HG02763 (cell line): ENCODE measurements at regions not wholly inside any gene's neighbourhood (a gene's known extent, or its start where the extent isn't known, plus 50 kb on each side); places are given as distances from the start of the nearest gene placed in this dataset.
"Not testable (repeated sequence)": the region's sequence is repeated elsewhere in the genome, so short reads cannot be mapped to it uniquely, and the experiment has no call there.

ENCODE experiments used
- ATAC-seq: cut with Tn5 transposase; IDR thresholded peaks from one replicate; pipeline ENCODE4 v1.9.1; 2021; ENCODE audit warnings: mild to moderate bottlenecking, moderate library complexity; ENCODE audit not compliant: unreplicated experiment

DNA sequence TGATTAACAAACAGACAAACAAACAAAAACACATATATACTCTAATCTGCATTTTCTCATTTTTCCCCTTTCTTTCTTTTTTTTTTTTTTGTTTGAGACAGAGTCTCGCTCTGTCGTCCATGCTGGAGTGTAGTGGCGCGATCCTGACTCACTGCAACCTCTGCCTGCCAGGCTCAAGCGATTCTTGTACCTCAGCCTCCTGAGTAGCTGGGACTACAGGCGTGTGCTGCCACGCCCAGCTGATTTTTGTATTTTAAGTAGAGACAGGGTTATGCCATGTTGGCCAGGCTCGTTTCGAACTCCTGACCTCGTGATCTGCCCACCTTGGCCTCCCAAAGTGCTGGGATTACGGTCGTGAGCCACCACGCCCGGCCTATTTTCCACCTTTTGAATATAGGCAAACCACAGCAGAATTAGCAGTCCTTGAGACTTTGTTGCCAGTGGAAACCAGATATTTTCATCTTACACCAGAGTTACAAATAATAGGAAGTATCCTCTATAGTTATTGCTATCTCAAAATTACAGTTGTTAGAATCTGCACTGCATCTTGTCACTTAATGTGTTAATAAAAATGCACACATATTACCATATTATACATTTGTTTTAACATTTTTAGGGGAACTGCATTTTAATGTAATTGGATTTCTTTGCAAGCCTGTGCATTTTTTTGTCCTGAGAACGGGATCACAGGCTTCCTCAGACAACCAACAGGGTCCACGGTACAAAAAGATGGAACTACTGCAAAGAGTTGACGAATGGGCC is 208.2 kb upstream of the ZNF217 start:
- no peak for ATAC-seq

DNA sequence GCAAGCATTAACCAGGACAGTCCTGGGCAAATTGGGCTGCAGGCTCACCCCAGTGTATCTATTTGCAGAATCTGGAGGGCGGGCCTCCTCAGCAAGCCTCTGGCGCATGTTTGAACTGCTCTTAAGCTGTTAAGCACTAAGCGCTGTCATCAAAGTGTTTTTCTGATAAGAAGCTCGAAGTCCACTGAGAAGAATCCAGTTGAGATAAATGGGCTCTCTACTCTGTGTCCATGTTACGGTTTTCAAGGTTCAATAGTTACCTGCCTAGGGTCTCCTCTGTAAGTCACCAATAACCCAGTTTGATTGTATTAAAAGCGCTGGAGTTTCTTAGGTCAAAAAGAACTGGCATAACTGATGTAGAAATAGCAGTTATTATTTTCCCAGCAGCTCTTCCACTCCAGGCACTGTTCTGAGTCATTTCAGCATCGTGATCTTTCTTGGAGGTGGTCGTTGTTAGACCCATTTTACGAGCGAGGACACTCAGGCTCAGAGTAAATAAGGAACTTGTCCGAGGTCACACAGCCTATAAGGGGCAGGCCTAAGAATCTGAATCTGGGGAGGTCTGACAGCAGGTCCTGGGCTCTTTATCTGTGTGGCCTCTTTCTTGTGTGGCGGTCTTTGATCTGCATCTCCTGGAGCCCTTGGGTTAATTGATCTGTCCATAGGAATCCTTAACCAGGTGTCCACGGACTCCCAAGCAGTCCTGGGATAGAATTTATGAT is 207.4 kb upstream of the ZNF217 start:
- ATAC-seq = no peak

DNA sequence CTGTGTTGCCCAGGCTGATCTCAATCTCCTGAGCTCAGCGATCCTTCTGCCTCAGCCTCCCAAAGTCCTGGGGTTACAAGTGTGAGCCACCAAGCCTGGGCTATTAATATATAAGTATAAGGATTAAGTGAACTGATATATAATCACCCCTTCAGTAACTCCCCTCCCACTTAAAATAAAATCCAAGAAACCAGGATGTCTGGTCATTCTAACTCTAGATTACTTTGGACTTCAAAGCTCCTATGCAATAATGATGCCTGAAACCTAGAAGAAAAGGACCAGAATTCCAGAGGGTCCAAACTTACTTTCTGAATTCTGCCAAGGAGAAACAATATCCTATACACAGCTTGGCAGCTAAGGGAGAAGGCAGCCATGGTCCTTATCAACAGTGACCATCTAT is 206.8 kb upstream of the ZNF217 start:
- no peak for ATAC-seq

DNA sequence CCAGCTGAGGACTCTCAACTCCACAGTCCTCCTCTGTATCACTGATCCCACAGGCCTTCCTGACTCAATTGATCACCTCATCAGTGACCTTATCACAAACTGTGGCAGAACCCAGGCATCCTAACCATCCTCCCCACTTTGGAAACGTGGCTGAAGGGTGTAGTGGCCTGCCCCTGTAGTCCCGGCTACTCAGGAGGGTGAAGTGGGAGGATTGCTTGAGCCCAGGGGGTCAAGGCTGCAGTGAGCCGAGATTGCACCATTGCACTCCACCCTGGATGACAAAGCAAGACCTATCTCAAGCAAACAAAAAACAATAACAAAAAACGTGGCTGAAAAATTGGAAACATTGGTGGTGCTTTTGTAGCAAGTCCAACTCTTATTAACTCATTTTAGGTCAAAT is 203.4 kb upstream of the ZNF217 start:
- ATAC-seq = no peak

DNA sequence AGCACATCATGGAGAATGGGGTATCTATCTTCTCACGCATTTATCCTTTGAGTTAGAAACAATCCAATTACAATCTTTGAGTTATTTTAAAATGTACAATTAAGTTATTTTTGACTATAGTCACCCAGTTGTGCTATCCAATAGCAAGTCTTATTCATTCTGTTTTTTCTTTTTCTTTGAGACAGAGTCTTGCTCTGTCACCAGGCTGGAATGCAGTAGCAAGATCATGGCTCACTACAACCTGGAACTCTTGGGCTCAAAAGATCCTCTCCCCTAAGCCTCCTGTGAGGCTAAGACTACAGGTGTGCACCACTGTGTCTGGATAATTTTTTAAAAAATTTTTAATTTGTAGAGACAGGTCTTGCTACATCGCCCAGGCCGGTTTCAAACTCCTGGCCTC is 201.5 kb upstream of the ZNF217 start:
- ATAC-seq = no peak

DNA sequence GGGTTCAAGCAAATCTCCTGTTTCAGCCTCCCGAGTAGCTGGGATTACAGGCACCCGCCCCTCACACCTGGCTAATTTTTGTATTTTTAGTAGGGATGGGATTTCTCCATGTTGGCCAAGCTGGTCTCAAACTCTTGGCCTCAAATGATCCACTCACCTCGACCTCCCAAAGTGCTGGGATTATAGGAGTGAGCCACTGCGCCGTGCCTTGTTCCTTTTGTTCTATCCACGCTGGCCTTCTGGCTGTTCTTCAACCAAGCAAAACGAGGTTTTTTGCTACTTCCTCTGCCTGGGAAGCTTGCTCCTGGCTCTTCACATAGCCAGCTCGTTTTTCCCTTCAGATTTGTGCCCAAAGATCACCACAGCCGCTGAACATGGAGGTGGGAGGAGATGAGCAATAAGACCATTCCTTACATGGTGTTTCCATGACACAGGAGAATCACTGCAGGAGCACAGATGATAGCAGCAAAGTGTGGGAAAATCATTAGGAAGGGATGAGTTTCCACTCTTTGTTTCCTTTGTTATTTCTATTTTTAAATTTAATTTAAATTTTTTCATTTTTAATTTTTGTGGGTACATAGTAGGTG is 201.0 kb upstream of the ZNF217 start:
- ATAC-seq = no peak

DNA sequence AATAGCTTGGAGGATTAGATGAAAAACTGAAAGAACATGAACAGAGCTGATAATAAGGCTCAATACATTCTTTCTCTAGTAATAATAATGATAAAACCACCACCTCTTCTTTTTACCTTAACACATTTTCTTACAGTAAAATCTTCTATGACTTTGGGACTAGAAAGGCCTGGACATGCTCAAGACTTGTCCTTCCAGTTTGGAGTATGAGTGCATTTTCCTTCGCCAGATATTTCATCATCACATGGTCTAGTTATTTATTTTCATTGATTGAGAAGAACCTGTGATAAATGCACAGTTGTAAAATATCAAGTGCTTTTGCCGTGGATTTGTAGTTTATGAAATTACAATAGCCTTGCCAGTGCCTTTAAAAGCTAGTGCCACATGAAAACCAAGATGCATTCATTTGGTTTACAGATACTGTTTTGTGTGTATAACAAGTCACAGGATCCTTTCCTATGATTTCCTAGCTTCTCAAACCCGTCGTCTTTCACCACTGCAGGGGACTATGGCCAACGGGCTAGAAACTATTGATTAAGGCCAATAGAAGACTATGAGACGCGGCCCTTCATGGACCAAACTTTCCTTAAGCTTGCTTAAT is 200.2 kb upstream of the ZNF217 start:
- ATAC-seq = no peak

DNA sequence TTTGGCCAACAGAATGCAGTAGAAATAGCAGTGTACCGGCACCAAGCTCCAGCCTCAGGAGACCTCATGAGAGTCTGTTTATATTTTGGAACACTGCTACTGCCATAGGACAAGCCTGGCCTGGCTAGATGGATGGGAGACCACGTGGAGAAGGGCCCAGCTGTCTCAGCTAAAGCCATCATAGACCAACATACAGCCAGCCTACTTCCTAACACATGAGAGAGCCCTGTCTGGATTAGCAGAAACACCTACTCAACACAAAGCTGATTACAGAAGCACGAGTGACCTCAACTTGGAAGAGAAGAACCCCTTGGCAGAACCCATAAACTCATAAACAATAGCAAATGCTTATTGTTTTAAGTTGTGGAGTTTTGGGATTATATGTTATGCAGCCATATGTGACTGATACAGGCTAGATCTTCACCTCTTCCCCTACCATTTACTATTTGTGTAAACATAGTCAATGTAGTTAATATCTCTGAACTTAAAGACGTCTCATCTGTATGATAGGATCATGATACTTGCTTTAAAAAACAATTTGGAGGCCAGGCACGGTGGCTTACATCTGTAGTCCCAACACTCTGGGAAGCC is 199.4 kb upstream of the ZNF217 start:
- ATAC-seq = no peak

DNA sequence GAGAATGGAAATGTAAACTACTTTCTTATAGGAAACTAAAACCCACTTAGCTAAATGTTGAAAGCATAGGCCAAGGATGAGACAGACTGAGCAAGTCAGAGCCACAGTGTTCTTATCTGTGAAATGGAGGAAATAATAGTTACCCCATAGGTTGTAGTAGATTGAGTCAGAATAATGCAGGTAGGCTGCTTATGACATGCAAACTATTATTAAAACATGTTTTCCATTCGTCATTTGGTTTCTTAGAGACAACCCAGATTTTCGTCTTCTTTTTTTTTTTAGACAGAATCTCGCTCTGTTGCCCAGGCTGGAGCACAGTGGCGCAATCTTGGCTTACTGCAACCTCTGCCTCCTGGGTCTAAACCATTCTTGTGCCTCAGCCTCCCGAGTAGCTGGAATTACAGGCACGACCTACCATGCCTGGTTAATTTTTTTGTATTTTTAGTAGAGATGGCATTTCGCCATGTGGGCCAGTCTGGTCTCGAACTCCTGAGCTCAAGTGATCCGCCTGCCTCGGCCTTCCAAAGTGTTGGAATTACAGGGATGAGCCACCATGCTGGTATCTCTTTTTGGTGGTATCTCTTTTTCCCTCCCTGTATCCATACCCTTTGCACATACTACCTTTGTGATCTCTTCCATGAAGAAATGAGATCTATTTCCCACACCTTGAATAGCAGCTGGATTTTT is 196.5 kb upstream of the ZNF217 start:
- no peak for ATAC-seq

DNA sequence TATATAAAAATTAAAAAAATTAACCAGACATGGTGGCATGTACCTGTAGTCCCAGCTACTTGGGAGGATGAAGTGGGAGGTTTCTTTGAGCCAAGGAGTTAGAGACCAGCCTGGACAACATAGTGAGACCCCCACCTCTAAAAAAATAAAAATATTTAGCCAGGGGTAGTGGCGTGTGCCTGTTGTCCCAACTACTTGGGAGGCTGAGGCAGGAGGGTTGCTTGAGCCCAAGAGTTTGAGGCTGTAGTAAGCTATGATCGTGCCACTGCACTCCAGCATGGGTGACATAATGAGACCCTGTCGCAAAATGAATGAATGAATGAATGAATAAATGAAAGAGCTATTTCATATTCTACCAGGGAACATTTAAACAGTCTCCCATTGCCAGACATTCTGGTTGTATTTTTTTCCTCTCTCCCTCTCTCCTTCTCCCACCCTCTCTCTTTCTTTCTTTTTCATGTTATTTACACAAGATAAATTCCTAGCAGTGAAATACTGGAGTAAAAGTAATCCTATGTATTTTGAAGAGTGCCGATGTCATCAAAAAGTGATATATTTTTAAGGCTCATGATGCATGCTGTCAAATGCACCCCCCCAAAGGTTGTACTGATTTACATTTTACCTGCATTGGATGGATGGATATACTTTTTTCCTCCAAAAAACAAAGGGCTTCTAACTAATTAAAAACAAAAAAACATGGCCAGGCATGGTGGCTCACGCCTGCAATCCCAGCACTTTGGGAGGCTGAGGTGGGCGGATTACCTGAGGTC is 194.8 kb upstream of the ZNF217 start:
- ATAC-seq = no peak

DNA sequence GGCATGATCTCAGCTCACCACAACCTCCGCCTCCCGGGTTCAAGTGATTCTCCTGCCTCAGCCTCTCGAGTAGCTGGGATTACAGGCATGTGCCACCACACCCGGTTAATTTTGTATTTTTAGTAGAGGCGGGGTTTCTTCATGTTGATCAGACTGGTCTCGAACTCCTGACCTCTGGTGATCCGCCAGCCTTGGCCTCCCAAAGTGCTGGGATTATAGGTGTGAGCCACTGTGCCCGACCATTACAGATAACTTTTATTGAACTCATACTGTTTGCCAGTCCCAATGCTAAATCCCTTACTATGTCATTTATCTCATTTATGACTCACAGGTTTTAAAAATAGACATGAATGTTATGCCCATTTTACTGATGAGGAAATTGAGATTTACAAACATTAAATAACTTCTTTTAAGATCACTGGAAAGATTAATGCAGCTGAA is 193.9 kb upstream of the ZNF217 start:
- not testable (repeated sequence) for ATAC-seq

DNA sequence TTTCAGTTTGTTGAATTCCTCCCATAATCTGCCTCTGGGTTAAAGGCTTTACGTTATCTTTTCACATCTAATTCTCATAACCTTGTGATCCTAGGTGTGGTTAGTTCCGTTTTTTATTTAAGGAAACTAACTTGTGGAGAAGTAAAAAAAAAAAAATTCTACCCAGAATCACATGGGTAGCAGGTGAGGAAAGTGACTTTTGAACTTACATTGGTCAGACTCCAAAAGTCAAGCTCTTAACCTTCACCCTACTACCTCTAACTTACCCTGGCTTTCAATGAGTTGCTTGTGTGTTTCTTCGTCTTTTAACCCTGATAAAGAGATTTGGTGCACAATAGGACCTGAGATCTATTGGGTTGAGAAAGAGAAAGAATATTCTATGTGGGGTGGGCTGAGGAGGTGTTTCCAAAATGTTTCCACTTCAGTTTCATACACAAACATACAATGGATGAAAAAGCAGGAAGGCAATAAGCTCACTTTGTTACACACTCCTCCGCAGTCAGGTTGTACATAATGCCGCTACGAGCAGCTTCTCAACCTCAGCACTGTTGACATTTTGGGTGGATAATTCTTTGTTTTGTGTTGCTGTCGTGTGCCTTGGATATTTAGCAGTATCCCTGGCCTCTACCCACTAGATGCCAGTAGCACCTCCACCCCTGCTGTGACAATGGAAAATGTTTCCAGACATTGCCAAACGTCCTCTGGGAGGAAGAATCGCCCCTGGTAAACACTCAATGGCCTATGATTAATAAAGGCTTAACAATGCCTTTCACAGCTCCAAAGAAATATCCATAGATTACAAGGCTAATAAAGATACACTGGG is 193.0 kb upstream of the ZNF217 start:
- no peak for ATAC-seq

DNA sequence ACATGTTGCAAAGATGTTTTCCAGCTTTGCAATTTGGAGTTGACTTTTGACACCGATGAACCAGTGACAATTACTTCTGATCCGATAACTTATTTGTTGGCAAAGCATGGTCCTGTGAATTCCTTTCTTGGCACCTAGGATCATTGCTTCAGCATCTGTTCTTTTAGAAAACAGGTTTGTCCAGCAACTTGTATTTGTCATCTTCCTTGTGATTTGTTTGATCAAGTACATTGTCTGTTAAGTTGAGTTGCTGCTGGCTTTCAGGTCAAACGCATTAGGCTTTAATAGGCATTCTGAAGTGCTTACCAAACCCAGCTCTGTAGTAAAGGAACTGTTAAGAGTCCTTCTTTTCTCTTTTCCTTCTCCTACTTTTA is 192.4 kb upstream of the ZNF217 start:
- no peak for ATAC-seq

DNA sequence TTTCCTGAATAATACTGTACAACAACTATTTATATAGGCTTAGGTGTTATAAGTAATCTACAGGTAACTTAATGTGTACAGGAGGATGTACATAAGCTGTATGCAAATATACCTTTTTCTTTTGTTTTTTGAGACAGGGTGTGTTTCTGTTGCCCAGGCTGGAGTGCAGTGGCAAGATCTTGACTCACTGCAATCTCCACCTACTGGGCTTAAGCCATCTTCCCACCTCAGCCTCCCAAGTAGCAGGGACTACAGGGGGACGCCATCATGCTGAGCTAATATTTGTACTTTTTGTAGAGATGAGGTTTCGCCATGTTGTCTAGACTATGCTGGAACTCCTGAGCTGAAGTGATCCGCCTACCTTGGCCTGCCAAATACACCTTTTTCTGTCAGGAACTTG is 191.7 kb upstream of the ZNF217 start:
- no peak for ATAC-seq

DNA sequence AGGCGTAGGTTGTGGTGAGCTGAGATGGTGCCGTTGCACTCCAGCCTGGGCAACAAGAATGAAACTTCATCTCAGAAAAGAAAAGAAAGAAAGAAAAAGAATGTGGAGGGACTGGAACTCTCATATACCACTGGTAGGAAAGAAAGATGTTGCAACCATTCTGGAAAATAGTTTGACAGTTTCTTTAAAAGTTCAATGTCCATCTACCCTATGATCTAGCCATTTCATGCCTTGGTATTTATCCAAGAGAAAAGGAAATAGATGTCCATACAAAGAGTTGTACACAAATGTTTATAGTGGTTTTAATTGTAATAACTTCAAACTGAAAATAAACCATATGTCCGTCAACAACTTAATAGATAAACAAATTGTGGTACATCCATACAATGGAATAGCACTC is 190.1 kb upstream of the ZNF217 start:
- ATAC-seq = no peak

DNA sequence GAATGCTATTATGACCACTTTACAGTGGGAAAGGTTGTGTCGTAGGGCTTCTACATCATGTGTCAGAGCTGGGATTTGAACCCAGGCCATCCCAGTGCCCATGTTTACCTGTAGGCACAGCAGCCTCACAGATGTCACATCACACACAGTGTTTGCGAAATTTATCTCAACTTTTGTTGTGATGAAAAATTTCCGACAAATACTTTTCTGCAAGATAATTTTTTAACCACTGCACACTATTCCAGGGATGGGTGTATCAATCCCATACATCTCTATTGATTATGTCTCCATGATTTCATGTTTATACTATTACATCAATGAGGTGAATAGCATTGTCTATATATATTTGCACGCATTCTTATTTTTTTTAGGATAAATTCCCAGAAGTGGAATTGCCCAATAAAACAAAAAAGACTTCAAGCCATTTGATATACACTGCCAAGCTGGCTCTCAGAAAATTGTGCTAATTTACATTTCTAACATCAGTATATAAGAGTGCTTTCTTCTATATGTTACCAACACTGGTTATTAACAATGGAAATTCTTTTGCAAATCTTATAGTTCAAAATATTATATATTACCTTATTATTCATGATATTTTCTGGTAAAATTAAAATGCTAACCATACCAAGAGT is 189.1 kb upstream of the ZNF217 start:
- no peak for ATAC-seq

DNA sequence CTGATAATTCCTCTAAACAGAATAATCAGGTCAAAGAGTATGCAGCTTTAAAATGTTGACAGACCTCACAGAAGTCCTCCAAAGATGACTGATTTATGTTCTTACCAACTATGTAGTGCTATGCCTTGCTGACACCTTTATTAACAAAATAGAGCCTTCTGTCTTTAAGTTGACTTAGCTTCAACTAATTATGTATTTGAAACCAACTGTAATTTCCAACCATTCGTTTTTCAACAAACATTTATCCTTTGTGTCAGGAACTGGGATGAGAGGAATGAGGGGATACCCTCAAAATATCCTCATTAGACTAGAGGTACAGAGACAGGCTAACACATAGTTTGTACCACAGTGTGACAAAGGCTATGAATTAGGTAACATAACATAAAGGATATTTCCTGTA is 186.2 kb upstream of the ZNF217 start:
- ATAC-seq = no peak

DNA sequence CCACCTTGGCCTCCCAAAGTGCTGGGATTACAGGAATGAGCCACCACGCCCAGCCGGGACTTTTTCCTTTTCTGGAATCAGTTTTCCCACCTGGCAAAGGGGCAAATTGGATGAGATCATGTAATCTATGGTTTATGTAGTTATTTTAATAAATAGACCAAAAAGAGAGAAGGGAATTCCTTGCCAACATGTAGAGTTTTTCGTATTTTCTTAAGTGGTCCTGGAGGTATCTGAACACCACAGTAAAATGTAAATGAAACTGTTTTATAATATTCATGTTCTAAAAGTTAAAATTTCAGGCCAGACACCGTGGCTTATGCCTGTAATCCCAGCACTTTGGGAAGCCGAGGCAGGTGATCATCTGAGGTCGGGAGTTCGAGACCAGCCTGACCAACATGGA is 185.1 kb upstream of the ZNF217 start:
- ATAC-seq = no peak

DNA sequence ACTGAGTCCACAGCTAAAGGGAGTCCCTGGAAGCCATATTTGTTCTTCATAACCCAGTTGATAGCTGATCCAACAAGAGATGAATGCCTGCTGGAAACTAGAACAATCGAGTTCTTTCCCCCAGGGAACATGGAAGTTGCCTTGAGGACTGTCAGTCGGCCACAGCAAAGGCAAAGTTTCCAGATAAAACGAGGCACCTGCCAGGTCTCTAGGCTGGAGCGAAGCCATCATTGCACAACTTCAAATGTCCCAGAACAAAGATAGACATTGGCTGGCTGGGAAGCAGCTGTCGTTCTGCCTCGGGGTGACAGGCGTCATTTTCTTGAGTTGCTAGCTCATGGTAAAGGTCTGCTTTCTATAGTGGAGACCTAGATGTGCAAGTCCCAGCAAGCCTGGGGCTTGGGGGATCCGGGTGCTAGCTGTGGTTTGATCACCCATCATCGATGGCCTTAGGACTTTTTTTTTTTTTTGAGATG is 184.4 kb upstream of the ZNF217 start:
- no peak for ATAC-seq
